GM12878 (cell line): ENCODE measurements at regions not wholly inside any gene's neighbourhood (a gene's known extent, or its start where the extent isn't known, plus 50 kb on each side); places are given as distances from the start of the nearest gene placed in this dataset.

Experiments used
- ATAC-seq: fragments of 200-7000 bp; cut with Tn5 transposase; 3 replicates; pipeline ENCODE4 v1.9.1; 2020; ENCODE audit warnings: mild to moderate bottlenecking, moderate library complexity
- BruUV-seq: library from RNA; stranded (reverse); fragments of 400-500 nt; replicated peaks from 2 replicates; lab custom pipeline; 2021; lab: Mats Ljungman, UMichigan
- CTCF ChIA-PET: fragments of 300-600 bp; sonication (Branson Sonifier 250); formaldehyde crosslinking; extraction: SDS; loops from one replicate; lab custom pipeline; 2021; ENCODE audit warnings: inconsistent platforms; lab: Yijun Ruan, JAX
- POLR2A ChIA-PET: fragments of 350-600 bp; formaldehyde crosslinking; extraction: SDS; loops from one replicate; lab custom pipeline; 2021; ENCODE audit warnings: inconsistent platforms; lab: Charles Lee
- RAD21 ChIA-PET: fragments of 300-600 bp; sonication (Branson Sonifier 250); formaldehyde crosslinking; loops from one replicate; lab custom pipeline; 2023; ENCODE audit warnings: antibody characterized with exemption; ENCODE audit not compliant: unreplicated experiment; lab: Charles Lee
- SMC1A ChIA-PET: fragments of 300-600 bp; sonication (Branson Sonifier 250); formaldehyde crosslinking; loops from one replicate; lab custom pipeline; 2023; ENCODE audit not compliant: unreplicated experiment, uncharacterized antibody; lab: Charles Lee
- DNase-seq: peaks from one replicate; pipeline ENCODE4 v3.0.0-alpha.2; 2011; ENCODE audit warnings: low read depth, low spot score
- FAIRE-seq: peaks from 3 replicates; lab custom pipeline; 2011; peaks lifted over from hg19 to GRCh38; lab: Jason Lieb, UNC
- H2AFZ ChIP-seq: 2 replicates; pipeline ENCODE4 v1.6.0; 2011; ENCODE audit warnings: low read depth, low read length, control low read depth; ENCODE audit not compliant: control insufficient read depth
- H3K27ac ChIP-seq: 2 replicates; pipeline ENCODE4 v1.5.1; 2011; ENCODE audit warnings: control low read depth; ENCODE audit not compliant: control insufficient read depth, insufficient read depth
- H3K27me3 ChIP-seq, 2 experiments: replicated peaks in 1 of 2; 2 replicates each; pipeline versions ENCODE4 v1.6.0 to v1.6.1; 2011; ENCODE audit warnings: low read length in 1 of 2; ENCODE audit not compliant: control insufficient read depth in 2 of 2, insufficient read depth in 2 of 2
- H3K36me3 ChIP-seq, 2 experiments: 2 replicates each; pipeline ENCODE4 v1.5.1; 2011; ENCODE audit warnings: low read length in 1 of 2; ENCODE audit not compliant: control insufficient read depth in 2 of 2, insufficient read depth in 2 of 2
- H3K4me1 ChIP-seq: 2 replicates; pipeline ENCODE4 v1.6.1; 2011; ENCODE audit warnings: mild to moderate bottlenecking, low read length, moderate library complexity, mixed read lengths; ENCODE audit not compliant: control insufficient read depth, insufficient read depth
- H3K4me2 ChIP-seq: 2 replicates; pipeline ENCODE4 v1.6.0; 2011; ENCODE audit warnings: control low read depth; ENCODE audit not compliant: control insufficient read depth, insufficient read depth
- H3K4me3 ChIP-seq: fragments of 200-600 bp; sonication (generic); 2 replicates; pipeline ENCODE4 v1.5.1; 2016
- H3K79me2 ChIP-seq: 2 replicates; pipeline ENCODE4 v1.6.0; 2011; ENCODE audit warnings: low read length; ENCODE audit not compliant: control insufficient read depth, insufficient read depth
- H3K9ac ChIP-seq: 2 replicates; pipeline ENCODE4 v1.8.0; 2011; ENCODE audit warnings: low read length, control low read depth, mixed read lengths; ENCODE audit not compliant: control insufficient read depth, insufficient read depth
- H3K9me3 ChIP-seq: replicated peaks from 3 replicates; pipeline ENCODE4 v1.5.1; 2011; ENCODE audit warnings: mild to moderate bottlenecking, low read length; ENCODE audit not compliant: control insufficient read depth, insufficient read depth
- H4K20me1 ChIP-seq: 2 replicates; pipeline ENCODE4 v1.6.0; 2011; ENCODE audit not compliant: control insufficient read depth, insufficient read depth
- BHLHE40 ChIP-seq, 2 experiments: fragments of 450-650 bp in 1 of 2; IDR thresholded peaks; 2 replicates each; pipeline ENCODE4 v1.6.1; 2011 to 2017; ENCODE audit warnings: low read depth in 2 of 2, borderline replicate concordance in 1 of 2, improper control_type of control experiment in 1 of 2, low read length in 1 of 2, mild to moderate bottlenecking in 1 of 2
- DPF2 ChIP-seq: fragments of 450-650 bp; IDR thresholded peaks from 2 replicates; pipeline ENCODE4 v1.6.1; 2017; ENCODE audit warnings: mild to moderate bottlenecking
- EGR1 ChIP-seq, 2 experiments: IDR thresholded peaks; 1 replicate in 1 of 2; 2 replicates in 1 of 2; pipeline ENCODE4 v1.6.1; 2011 to 2012; ENCODE audit warnings: low read depth in 2 of 2, low read length in 2 of 2, borderline replicate concordance in 1 of 2, mild to moderate bottlenecking in 1 of 2, moderate library complexity in 1 of 2
- EP300 ChIP-seq, 2 experiments: fragments of 150-350 bp in 1 of 2; IDR thresholded peaks; 2 replicates each; pipeline ENCODE4 v1.6.1; 2011 to 2012; ENCODE audit warnings: low read depth in 2 of 2, low read length in 2 of 2, borderline replicate concordance in 1 of 2, improper control_type of control experiment in 1 of 2, inconsistent platforms in 1 of 2; ENCODE audit not compliant: control insufficient read depth in 1 of 2
- FOS ChIP-seq: IDR thresholded peaks from 3 replicates; pipeline ENCODE4 v1.6.1; 2011; ENCODE audit warnings: borderline replicate concordance; ENCODE audit not compliant: insufficient read length; ENCODE audit errors: extremely low read depth
- KAT2A ChIP-seq: conservative IDR thresholded peaks from 2 replicates; pipeline ENCODE4 v1.6.1; 2011; ENCODE audit warnings: low read depth, low read length; ENCODE audit not compliant: control insufficient read depth
- LARP7 ChIP-seq: fragments of 450-650 bp; IDR thresholded peaks from 2 replicates; pipeline ENCODE4 v1.6.1; 2017; ENCODE audit warnings: mild to moderate bottlenecking
- MAX ChIP-seq: IDR thresholded peaks from 2 replicates; pipeline ENCODE4 v1.6.1; 2012; ENCODE audit warnings: low read depth, low read length, improper control_type of control experiment
- MXI1 ChIP-seq: fragments of 150-350 bp; IDR thresholded peaks from 2 replicates; pipeline ENCODE4 v1.6.1; 2011; ENCODE audit warnings: low read depth, mild to moderate bottlenecking, inconsistent platforms, low read length, improper control_type of control experiment
- NFXL1 ChIP-seq: fragments of 450-650 bp; IDR thresholded peaks from 2 replicates; pipeline ENCODE4 v1.6.1; 2017; ENCODE audit warnings: antibody characterized with exemption, mild to moderate bottlenecking, borderline replicate concordance
- PAX5 ChIP-seq: IDR thresholded peaks from 2 replicates; pipeline ENCODE4 v1.6.1; 2011; ENCODE audit warnings: low read depth, low read length, borderline replicate concordance
- SP1 ChIP-seq: IDR thresholded peaks from one replicate; pipeline ENCODE4 v1.6.1; 2011; ENCODE audit warnings: low read depth, low read length
- ZNF207 ChIP-seq: fragments of 450-650 bp; IDR thresholded peaks from 2 replicates; pipeline ENCODE4 v1.6.1; 2014; ENCODE audit warnings: antibody characterized with exemption, mild to moderate bottlenecking, borderline replicate concordance
- WGBS: methylation state at CpG from one replicate; pipeline ENCODE4 v1.1.6; 2016; ENCODE audit warnings: low lambda C conversion rate; ENCODE audit not compliant: insufficient replicate concordance, insufficient coverage; ENCODE audit errors: missing lambda C conversion rate; 5-methylcytosine and 5-hydroxymethylcytosine counted together
- in situ Hi-C: fragments of 300-500 bp; cut with MboI; formaldehyde crosslinking; loops from 9 replicates; pipeline ENCODE4 v1.14.3; 2018; ENCODE audit warnings: mixed read lengths
- intact Hi-C: fragments of 100-400 bp; cut with micrococcal nuclease; formaldehyde crosslinking; loops from one replicate; pipeline ENCODE4 v1.14.2; 2022; ENCODE audit not compliant: unreplicated experiment
- TF ChIP-seq, protein P1 (sequence below): fragments of 450-650 bp; IDR thresholded peaks from 2 replicates; pipeline ENCODE4 v1.6.1; 2016; ENCODE audit warnings: mild to moderate bottlenecking, moderate library complexity, borderline replicate concordance

GRCh38 chr1:143748906-143749305 is 222.9 kb downstream of the FAM72C start:
- no peak overlapping the region for H3K4me3 ChIP-seq
- intact Hi-C loops (no loop called here), in situ Hi-C loops (no loop called here)
- no peaks in the 10 kb centered on the region for H3K79me2 ChIP-seq
- no peaks in the 10 kb centered on the region for H3K27me3 ChIP-seq
- no peak overlapping the region for H3K27ac ChIP-seq
- H2AFZ ChIP-seq, result no peak overlapping the region
- no peak for FAIRE-seq
- H4K20me1 ChIP-seq, result no peaks in the 10 kb centered on the region
- TF ChIP-seq ZNF207, result no peak
- BruUV-seq, result no TSS peak
- RAD21 ChIA-PET, result no interaction called here
- SMC1A ChIA-PET, result no interaction called here
- no peak for DNase-seq
- 18% methylated on average over 3 of the region's 3 CpGs for WGBS
- H3K4me1 ChIP-seq, result no peaks in the 10 kb centered on the region
- no peaks in the 10 kb centered on the region for H3K36me3 ChIP-seq
- no peak overlapping the region for H3K4me2 ChIP-seq
- H3K9ac ChIP-seq, result no peak overlapping the region
- H3K9me3 ChIP-seq, result no peaks in the 10 kb centered on the region
- POLR2A ChIA-PET, result no interaction called here
- CTCF ChIA-PET, result no interaction called here
- ATAC-seq, result no peak

DNA sequence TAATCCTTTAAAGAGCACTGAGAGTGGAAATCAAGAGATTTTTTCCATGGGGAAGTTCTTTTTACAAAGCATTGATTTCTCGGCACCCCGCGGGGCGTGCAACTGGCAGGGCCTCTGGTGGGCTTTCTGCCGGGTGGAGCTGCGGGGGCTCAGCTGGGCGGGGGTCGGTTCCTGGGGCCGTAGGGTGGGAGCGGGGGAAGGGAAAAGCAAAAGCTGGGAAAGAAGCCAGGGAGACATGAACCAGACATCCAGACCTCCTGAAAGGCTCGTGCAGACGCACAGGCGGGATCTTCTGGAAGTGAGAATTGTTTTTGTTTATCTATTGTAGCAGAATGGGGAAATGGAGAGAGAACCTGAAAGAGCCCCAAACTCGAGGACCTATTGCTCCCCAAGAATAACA is 235.2 kb downstream of the FAM72C start:
- Histone ChIP-seq H3K27ac (no peak overlapping the region), H3K36me3 (no peaks in the 10 kb centered on the region), H3K9me3 (no peaks in the 10 kb centered on the region)
- no TSS peak for BruUV-seq
- CTCF ChIA-PET, result no interaction called here
- intact Hi-C loops, result no loop called here
- TF ChIP-seq EGR1 (IDR thresholded peaks at IDR 0.05; ENCODE audit: borderline replicate concordance in 1 of 2, low read depth in 2 of 2, low read length in 2 of 2), result no peak
- no peak for TF ChIP-seq MXI1
- TF ChIP-seq KAT2A, result no peak
- TF ChIP-seq LARP7, result no peak
- TF ChIP-seq MAX, result no peak
- no peak for TF ChIP-seq NFXL1
- no peak for TF ChIP-seq DPF2
- TF ChIP-seq FOS, result no peak
- TF ChIP-seq, protein P1, sequence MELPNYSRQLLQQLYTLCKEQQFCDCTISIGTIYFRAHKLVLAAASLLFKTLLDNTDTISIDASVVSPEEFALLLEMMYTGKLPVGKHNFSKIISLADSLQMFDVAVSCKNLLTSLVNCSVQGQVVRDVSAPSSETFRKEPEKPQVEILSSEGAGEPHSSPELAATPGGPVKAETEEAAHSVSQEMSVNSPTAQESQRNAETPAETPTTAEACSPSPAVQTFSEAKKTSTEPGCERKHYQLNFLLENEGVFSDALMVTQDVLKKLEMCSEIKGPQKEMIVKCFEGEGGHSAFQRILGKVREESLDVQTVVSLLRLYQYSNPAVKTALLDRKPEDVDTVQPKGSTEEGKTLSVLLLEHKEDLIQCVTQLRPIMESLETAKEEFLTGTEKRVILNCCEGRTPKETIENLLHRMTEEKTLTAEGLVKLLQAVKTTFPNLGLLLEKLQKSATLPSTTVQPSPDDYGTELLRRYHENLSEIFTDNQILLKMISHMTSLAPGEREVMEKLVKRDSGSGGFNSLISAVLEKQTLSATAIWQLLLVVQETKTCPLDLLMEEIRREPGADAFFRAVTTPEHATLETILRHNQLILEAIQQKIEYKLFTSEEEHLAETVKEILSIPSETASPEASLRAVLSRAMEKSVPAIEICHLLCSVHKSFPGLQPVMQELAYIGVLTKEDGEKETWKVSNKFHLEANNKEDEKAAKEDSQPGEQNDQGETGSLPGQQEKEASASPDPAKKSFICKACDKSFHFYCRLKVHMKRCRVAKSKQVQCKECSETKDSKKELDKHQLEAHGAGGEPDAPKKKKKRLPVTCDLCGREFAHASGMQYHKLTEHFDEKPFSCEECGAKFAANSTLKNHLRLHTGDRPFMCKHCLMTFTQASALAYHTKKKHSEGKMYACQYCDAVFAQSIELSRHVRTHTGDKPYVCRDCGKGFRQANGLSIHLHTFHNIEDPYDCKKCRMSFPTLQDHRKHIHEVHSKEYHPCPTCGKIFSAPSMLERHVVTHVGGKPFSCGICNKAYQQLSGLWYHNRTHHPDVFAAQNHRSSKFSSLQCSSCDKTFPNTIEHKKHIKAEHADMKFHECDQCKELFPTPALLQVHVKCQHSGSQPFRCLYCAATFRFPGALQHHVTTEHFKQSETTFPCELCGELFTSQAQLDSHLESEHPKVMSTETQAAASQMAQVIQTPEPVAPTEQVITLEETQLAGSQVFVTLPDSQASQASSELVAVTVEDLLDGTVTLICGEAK, result no peak
- no peak for TF ChIP-seq EP300 (IDR thresholded peaks at IDR 0.05; ENCODE audit: borderline replicate concordance in 1 of 2, control insufficient read depth in 1 of 2, low read depth in 2 of 2, low read length in 2 of 2)
- TF ChIP-seq ZNF207, result no peak
- no peak for TF ChIP-seq PAX5
- TF ChIP-seq SP1, result no peak
- no peak for TF ChIP-seq BHLHE40 (IDR thresholded peaks at IDR 0.05; ENCODE audit: borderline replicate concordance in 1 of 2, low read depth in 2 of 2, low read length in 1 of 2)
- TF ChIP-seq, all 136 proteins: peak for 0
- 43% methylated on average over 9 of the region's 14 CpGs for WGBS
- RAD21 ChIA-PET, result no interaction called here
- POLR2A ChIA-PET, result no interaction called here
- SMC1A ChIA-PET, result no interaction called here
- in situ Hi-C loops, result no loop called here
- DNase-seq (no peak), ATAC-seq (no peak), FAIRE-seq (no peak)
- Histone ChIP-seq H3K79me2 (no peaks in the 10 kb centered on the region), H3K4me2 (no peak overlapping the region), H3K4me1 (no peaks in the 10 kb centered on the region), H4K20me1 (no peaks in the 10 kb centered on the region), H3K9ac (no peak overlapping the region), H3K4me3 (no peak overlapping the region), H2AFZ (no peak overlapping the region), H3K27me3 (peaks cover 0 to 3% of the 10 kb centered on the region in 2 experiments; a peak in 2 of 4 replicates)
